ENCODE measurements at regions not wholly inside any gene's neighbourhood (a gene's known extent, or its start where the extent isn't known, plus 50 kb on each side); places are given as distances from the start of the nearest gene placed in this dataset.

DNA sequence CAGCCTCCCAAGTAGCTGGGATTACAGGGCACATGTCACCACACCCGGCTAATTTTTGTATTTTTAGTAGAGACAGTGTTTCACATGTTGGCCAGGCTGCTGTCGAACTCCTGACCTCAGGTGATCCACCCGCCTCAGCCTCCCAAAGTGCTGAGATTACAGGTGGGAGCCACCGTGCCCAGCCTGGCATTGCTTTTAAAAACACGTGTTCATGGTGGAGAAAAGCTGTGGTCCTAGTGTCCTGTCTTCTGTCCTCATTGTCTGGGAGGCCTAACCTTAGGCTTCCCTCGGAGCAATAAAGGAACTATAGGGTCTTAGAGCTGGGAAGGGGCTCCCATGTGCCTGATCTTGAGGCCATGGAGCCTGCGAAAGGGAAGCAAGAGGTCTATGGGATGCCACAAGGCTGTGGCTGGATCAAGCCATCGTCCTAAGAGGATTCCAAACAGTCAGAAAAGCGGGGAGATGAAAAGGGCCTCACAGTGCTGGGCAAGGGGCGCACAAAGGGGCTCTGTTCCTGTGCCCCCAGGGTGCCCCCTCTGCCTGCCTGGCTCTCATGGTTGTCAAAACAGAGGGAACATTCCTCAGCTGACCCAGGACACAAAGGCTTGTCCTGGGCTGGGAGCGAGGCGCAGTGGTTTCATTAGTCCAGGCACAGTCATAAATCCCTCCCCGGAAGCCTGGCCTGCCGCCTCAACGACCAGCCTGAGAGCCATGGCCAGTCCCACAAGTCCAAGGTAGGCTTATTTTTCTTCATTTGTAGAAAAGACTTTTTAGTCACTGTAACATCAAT is 106.6 kb upstream of the TNS3 start:
- H3K4me1 ChIP-seq (ENCODE audit: low read depth, poor library complexity, severe bottlenecking) = no peaks in the 10 kb centered on the region
- no peaks in the 10 kb centered on the region for H3K79me2 ChIP-seq (ENCODE audit: insufficient read depth, low read depth)
- H3K36me3 ChIP-seq (ENCODE audit: insufficient read depth) = no peaks in the 10 kb centered on the region
- no peak overlapping the region for H3K4me2 ChIP-seq
- no peaks in the 10 kb centered on the region for H3K27me3 ChIP-seq (ENCODE audit: insufficient read depth, low read depth)
- TF ChIP-seq, protein P1, sequence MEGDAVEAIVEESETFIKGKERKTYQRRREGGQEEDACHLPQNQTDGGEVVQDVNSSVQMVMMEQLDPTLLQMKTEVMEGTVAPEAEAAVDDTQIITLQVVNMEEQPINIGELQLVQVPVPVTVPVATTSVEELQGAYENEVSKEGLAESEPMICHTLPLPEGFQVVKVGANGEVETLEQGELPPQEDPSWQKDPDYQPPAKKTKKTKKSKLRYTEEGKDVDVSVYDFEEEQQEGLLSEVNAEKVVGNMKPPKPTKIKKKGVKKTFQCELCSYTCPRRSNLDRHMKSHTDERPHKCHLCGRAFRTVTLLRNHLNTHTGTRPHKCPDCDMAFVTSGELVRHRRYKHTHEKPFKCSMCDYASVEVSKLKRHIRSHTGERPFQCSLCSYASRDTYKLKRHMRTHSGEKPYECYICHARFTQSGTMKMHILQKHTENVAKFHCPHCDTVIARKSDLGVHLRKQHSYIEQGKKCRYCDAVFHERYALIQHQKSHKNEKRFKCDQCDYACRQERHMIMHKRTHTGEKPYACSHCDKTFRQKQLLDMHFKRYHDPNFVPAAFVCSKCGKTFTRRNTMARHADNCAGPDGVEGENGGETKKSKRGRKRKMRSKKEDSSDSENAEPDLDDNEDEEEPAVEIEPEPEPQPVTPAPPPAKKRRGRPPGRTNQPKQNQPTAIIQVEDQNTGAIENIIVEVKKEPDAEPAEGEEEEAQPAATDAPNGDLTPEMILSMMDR (conservative IDR thresholded peaks at IDR 0.05; ENCODE audit: low read depth, low read length) = no peak
- no peak overlapping the region for H2AFZ ChIP-seq (ENCODE audit: low read depth)
- H3K27ac ChIP-seq = no peak overlapping the region
- H3K4me3 ChIP-seq (IDR thresholded peaks at IDR 0.05; ENCODE audit: insufficient read depth, low read depth, low read length) = no peak overlapping the region
- no peak overlapping the region for H3K9ac ChIP-seq
- no peaks in the 10 kb centered on the region for H4K20me1 ChIP-seq (ENCODE audit: insufficient read depth)

DNA sequence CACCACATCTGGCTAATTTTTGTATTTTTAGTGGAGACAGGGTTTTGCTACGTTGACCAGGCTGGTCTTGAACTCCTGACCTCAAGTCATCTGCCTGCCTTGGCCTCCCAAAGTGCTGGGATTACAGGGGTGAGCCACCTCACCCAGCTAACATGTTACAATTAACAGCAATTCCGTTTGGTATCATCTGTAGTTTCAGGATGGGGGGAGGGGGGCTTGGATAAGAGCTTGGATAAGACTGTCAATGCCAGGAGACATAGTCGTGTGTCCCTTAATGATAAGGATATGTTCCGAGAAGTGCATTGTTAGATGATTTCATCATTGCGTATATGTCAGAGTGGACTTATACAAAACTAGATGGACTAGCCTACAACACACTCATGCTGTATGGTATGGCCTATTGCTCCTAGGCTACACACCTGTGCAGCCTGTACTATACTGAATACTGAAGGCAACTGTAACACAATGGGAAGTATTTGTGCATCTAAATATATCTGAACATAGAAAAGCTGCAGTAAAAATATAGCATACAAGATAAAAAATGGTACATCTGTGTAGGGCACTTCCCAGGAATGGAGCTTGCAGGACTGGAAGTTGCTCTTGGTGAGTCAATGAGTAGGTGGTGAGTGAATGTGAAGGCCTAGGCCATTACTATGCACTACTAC is 103.9 kb upstream of the TNS3 start:
- Histone ChIP-seq H3K79me2 (ENCODE audit: insufficient read depth, low read depth) (no peaks in the 10 kb centered on the region), H3K27me3 (ENCODE audit: insufficient read depth, low read depth) (no peaks in the 10 kb centered on the region), H3K4me3 (IDR thresholded peaks at IDR 0.05; ENCODE audit: insufficient read depth, low read depth, low read length) (no peak overlapping the region), H4K20me1 (ENCODE audit: insufficient read depth) (no peaks in the 10 kb centered on the region), H3K4me1 (ENCODE audit: low read depth, poor library complexity, severe bottlenecking) (no peaks in the 10 kb centered on the region), H3K27ac (no peak overlapping the region), H3K4me2 (no peak overlapping the region), H3K36me3 (ENCODE audit: insufficient read depth) (no peaks in the 10 kb centered on the region), H3K9ac (no peak overlapping the region), H2AFZ (ENCODE audit: low read depth) (no peak overlapping the region)
- TF ChIP-seq, protein P1 (conservative IDR thresholded peaks at IDR 0.05; ENCODE audit: low read depth, low read length) = no peak

DNA sequence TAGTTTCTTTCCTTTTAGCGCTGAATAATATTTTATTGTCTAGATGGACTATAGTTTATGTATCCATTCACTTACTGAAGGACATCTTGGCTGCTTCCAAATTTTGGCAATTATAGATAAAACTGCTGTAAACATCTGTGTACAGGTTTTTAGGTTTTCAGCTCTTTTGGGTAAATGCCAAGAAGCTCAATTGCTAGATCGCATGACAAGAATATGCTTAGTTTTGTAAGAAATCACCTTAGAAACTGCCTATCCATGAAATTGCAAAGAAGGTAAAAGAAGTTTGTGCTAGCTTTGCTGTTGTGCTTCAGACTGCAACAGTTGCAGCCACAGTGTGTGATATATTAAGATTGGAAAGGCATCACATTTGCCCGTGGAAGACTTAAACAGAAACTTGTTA is 103.2 kb upstream of the TNS3 start:
- Histone ChIP-seq H3K4me2 (no peak overlapping the region), H3K27me3 (ENCODE audit: insufficient read depth, low read depth) (no peaks in the 10 kb centered on the region), H3K9ac (no peak overlapping the region), H3K36me3 (ENCODE audit: insufficient read depth) (no peaks in the 10 kb centered on the region), H2AFZ (ENCODE audit: low read depth) (no peak overlapping the region), H3K4me1 (ENCODE audit: low read depth, poor library complexity, severe bottlenecking) (no peaks in the 10 kb centered on the region), H3K27ac (no peak overlapping the region), H3K4me3 (IDR thresholded peaks at IDR 0.05; ENCODE audit: insufficient read depth, low read depth, low read length) (no peak overlapping the region), H4K20me1 (ENCODE audit: insufficient read depth) (no peaks in the 10 kb centered on the region), H3K79me2 (ENCODE audit: insufficient read depth, low read depth) (no peaks in the 10 kb centered on the region)
- TF ChIP-seq, protein P1 (conservative IDR thresholded peaks at IDR 0.05; ENCODE audit: low read depth, low read length) = no peak

DNA sequence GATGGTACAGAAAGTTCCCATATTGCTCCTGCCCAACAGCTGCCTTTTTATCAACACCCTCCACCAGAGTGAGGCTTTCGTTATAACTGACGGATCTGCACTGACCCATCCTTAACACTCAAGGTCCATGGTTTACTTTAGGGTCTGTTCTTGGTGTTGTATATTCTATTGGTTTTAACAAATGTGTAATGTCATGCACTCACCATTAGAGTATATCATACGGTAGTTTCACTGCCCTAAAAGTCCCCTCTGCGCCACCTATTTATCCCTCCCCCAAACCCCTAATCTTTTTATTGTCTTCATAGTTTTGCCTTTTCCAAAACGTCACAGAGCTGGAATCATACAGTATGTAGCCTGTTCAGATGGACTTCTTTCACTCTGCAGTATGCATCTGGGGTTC is 102.8 kb upstream of the TNS3 start:
- Histone ChIP-seq H3K27me3 (ENCODE audit: insufficient read depth, low read depth) (no peaks in the 10 kb centered on the region), H3K4me1 (ENCODE audit: low read depth, poor library complexity, severe bottlenecking) (no peaks in the 10 kb centered on the region), H3K79me2 (ENCODE audit: insufficient read depth, low read depth) (no peaks in the 10 kb centered on the region), H3K4me2 (no peak overlapping the region), H3K4me3 (IDR thresholded peaks at IDR 0.05; ENCODE audit: insufficient read depth, low read depth, low read length) (no peak overlapping the region), H3K27ac (no peak overlapping the region), H2AFZ (ENCODE audit: low read depth) (no peak overlapping the region), H4K20me1 (ENCODE audit: insufficient read depth) (no peaks in the 10 kb centered on the region), H3K9ac (no peak overlapping the region), H3K36me3 (ENCODE audit: insufficient read depth) (no peaks in the 10 kb centered on the region)
- TF ChIP-seq, protein P1 (conservative IDR thresholded peaks at IDR 0.05; ENCODE audit: low read depth, low read length) = no peak

All from KMS-11 (cell line).